Kidney tubule cell (primary cell): ENCODE measurements at regions not wholly inside any gene's neighbourhood (a gene's known extent, or its start where the extent isn't known, plus 50 kb on each side); places are given as distances from the start of the nearest gene placed in this dataset.

Source experiments
- DNase-seq: peaks from one replicate; pipeline ENCODE4 v3.0.0-alpha.2; 2018; ENCODE audit warnings: low spot score

DNA sequence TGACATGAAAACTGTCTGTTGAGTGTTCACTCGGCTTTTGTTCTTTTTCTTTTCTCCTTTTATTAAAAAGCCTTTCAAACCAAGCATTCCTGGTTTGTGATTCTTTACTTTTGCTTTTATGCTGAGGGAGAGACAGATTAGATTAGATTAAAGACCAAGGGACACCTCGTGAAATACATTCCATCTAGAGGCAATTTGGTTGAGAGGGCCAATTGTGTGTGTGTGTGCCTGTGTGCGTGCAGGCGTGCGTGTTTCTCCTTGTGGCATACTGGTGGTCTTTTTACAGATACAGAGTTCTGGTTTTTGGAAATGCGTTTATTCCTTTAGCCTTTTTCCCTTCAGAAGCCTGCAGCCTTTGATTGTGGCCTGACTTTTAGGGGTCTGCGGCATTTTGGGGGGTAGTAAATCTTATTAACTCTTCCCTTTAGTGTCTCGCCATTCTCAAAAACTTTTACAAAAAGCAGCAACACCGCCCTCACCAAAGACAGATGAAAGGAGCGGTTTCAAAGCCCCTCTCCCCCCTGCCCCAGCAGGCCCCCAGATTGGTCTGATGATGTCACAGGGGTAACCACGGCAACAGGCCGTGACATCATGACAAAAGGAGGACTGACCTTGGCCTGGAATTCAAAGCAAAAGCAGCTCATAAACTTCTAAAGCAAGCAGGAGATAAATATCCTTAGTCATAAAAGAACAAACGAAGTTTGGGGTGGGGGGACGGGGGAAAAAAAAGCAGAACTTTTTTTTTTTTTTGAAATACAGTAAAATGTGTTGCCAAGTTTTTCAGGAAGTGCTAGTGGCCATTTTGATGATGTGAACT is 84.1 kb upstream of the TBX3 start:
- no peak for DNase-seq

DNA sequence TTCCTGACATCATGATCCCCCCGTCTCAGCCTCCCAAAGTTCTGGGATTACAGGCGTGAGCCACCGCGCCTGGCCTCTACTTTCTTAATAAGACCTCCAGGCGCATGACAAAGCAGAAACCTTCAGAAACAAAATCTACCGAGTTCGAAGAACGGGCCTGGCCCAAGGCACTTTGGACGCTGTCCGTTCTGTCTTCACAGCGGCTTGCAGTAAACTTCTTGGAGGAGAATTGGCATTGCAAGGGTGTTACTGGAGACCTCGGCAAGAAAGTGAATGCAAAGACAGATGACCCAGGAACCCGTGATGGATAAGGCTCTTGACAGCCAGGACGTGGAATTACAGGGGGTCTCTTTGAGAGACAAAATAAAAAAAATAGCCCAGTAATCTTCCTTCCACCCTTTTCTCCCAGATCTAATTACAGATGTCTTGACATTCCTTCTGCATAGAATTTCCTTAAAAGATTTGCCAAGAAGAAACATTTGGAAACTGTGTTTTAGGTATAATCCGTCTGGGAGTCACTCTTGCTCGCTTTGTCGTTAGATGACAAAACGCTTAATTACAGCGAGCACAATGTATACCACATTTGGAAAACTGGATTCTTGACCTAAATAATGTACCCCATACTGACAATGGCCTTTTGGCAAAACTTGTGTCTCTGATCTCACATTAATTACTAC is 83.2 kb upstream of the TBX3 start:
- no peak for DNase-seq

DNA sequence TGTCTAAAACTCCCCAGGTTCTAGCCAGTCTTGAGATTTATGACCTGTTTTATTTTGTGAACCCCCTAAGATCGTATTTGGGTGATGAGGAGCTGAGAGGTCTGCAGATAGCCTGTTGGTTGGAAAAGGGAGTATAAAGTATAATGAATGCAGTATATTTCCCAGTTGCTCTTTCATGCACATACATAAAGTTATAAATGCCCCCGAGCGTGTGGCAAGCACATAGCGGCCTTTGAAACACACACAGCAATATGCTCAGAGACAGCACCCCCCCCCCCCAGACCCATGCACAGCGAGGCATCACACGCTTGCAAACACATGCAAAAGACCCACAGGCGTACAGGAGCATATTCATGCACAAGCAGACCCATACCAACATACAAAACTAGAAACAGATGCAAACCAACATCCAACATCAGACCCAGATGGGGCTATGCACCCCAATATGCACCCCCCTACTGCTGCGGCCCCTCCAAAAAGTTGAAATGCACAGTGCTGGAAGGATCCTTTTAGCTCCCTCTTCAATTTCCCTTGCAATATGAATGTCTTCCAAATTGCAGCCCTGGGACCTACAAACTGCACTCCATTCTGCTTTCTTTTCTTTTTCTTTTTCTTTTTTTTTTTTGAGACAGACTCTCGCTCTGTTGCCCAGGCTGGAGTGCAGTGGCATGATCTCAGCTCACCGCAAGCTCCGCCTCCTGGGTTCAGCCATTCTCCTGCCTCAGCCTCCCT is 82.2 kb upstream of the TBX3 start:
- DNase-seq, result no peak

DNA sequence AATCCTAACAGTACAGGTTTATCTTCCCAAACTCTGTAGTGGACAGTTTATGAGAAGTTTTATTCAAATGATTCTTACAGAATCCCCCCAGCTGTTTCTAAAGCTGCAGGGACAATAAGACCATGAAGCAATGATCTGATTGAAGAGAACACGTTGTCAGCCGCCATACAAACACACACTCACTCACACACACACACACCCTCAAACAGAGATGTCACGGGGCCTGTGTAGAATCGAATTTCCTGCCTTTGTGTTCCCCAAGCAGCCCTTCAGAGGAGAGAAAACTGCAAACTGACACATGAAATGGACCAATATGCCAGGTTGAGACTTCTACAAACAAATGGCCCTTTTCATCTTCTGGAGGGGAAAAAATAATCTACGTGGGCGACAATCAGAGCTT is 80.5 kb upstream of the TBX3 start:
- no peak for DNase-seq

DNA sequence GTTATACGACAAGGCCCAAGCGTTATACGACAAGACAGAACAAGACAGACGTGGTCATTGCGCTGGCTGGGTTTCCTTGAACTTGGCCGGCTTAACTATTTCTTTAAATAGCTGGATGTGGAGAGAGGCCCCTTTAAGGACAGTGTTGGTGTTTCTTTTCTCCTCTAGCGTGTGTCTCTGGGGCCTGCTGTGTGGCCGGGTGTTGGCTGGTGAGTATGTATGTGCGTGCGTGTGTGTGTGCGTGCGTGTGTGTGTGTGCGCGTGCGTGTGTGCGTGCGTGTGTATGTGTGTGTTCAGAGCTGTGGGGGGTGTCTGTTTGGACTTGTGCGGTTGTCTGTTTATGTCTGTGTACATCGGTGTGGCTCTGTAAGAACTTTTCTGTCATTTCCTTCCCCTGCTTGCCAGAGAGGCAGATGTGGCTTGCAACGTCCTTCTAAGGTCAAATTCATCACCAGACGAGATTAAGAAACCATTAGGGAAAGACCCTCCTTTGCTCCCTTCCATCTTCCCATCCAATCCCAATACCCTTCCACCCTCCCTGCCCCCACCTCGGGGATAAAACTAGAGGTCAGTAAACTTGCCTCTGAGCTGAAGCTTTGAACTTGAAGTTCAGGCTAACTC is 78.6 kb upstream of the TBX3 start:
- no peak for DNase-seq

DNA sequence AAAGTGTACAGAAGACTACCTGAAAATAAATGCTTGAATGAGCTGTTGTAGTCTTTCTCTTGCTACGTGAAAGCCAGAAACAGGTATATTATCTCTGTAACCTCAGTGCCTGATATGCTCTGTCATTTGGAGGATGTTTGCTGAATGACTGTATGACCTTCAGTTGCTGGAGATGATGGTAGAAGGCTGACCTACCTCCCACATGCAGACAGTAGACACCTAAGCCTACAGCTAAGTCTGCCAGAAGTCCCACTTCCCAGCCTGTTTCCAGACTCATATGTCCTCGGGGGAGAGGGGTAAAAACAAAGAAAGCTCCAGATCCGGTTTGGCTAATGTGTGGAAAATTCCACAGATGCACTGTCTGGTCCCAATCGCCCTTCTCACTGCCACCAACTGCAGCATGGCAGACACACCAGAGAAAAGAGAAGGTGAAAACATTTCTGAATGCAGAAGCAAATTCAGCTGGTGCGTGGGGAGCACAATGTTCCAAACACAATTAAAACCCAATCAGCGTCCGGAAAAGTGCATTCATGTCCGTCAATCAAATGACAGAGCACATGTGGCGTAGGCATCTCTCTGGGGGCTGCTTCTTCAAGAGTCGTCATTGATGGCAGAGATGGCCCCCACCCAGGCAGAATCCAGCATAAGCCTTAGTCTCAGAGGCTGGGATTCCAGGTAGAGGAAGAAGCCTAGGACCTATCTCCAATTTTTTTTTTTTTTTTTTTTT is 76.3 kb upstream of the TBX3 start:
- no peak for DNase-seq

DNA sequence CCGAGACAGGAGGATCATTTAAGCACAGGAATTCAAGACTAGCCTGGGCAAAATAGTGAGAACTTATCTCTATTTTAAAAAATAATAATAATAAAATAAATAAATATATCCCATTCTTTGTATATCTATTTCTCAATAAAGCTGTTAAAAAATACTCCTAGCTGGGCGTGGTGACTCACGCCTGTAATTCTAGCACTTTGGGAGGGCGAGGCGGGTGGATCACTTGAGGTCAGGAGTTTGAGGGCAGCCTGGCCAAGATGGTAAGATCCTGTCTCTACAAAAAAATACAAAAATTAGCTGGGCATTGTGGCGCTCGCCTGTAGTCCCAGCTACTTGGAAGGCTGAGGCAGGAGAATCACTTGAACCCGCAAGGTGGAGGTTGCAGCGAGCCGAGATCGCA is 75.7 kb upstream of the TBX3 start:
- no peak for DNase-seq

DNA sequence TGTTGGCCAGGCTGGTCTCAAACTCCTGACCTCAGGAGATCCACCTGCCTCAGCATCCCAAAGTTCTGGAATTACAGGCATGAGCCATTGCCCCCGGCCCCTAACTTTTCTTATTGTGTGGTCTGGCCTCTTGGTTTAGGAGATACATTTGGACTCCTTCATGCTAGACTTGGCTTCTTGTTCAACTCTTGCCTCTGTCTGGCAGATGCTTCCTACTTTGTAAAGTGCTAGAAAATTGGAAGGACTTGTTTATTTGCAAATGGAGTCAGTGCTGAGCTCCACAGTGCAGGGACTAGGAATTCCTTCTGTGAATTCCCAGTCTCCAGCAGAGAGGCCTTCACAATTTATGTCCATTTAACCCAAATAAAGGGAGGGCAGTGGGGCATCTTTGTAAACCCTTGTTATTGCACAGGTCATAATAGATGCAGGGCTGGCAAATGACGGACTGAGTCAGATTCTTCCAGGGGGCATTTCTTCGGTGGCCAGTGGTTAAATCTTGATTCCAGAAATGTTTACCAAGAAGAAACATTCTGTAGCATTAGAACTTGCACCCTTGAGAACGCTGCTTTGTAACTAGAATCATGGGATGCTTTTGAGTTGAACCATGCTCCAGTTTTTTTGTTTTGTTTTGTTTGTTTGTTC is 73.8 kb upstream of the TBX3 start:
- DNase-seq, result no peak

DNA sequence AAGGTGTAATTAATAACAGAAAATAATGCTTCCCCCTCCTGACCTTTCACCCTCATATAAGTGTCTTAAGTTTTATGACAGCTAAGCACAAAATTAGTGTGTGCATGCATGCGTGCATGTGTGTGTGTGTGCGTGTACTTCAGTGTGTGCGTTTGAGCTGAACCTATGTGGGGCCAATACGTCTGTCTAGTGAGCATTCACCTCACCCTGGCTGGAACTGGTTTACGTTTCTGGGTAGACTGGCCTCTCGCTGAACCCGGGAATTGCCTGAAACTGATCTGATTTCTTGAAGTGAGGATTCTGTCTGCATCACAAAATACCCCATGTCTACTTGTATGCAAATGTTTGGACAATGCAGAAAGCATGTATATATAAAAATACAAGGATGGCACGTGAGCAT is 68.2 kb upstream of the TBX3 start:
- no peak for DNase-seq

DNA sequence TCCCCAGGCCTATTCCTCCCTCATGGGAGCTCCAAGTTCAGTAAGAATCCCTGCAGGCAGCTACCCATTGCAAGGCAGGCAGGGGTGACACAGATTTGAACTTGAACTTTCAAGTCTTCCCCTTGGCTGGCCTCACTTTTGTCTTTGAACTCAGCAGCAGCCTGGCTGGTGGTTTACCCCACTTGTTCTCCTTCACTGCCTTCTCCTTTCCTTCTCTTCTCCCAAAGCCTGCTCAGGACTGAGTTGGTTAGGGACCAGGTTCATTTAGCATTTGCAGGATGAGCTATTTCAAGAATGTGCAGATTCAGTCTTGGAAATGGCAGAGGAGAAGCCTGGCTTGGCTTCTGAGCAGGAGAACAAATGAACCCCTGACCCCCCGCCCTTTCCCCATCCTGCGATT is 67.7 kb upstream of the TBX3 start:
- DNase-seq, result no peak

DNA sequence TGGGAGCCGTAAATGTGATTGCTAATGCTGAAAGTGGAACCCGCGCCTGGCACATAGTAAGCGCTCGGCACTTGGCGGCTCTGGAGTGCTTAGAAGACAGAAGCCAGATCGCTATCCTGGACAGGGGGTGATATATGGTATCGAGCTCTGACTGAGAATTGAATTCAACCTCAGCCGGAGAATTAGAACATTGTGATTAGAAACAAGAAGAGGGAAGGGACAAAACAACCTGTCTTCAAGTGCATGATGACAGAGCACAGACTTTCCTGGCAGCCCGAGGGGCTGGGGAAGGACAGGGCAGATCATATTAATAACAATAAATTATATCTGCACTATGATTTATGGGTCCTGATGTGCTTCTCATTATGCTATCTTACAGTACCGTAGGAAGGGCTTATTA is 66.9 kb upstream of the TBX3 start:
- DNase-seq, result no peak

DNA sequence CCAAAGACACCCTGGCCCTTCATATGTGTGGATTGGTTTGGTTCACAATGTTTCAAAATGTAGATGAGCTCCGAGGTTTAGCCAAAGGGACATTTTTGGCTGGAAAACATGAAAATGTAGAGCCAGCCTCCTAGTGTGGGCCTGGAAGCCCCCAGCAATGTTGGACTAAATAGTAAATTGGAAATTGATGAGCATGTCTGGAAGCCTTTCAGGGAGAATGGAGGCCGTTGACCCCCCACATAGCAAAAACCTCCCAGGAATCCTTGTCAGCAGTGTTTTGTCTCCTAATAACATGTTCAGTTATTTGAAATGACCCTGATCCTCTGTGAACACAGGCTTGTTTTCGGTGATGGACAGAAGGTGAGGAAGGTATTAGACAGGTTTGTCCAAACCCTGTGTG is 65.1 kb upstream of the TBX3 start:
- no peak for DNase-seq

DNA sequence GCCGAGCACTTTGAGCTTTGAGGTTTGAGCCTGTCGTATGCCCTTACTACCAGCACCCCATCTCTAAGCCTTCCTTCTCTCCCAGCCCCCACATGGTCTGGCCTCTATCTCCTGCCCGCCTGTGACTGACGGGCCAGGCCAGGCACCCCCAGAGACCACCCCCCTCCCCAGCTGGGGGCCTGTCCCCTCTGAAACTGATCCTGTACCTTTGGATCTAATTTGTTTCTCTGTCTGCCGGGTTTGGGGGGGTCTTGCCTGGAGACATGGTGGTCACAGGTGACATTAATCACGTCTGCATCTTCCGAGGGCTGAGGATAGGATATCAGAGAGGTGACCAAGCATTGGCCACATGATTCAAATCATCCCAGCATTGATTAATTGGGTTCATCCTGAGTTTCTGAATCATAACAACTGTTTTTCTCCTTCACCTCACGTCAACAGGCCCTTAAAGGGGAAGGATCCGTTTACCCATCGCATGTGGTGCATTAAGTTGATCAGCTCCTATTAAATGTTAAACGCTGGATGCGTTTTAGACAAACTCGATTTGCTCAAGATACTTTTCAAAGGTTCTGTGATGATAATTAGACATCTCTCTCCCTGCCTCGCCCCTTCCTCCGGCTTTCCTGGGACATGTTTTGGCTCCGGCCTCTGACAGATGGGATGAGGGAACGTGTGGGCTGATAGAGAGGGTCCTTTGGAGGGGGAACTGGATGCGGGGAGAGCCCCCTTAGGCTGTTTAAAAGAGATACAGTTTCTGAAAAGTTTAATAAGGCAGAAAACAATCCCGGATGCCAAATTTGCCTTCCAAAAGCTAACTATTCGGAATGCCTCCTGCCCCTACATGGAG is 63.3 kb upstream of the TBX3 start:
- DNase-seq, result no peak

DNA sequence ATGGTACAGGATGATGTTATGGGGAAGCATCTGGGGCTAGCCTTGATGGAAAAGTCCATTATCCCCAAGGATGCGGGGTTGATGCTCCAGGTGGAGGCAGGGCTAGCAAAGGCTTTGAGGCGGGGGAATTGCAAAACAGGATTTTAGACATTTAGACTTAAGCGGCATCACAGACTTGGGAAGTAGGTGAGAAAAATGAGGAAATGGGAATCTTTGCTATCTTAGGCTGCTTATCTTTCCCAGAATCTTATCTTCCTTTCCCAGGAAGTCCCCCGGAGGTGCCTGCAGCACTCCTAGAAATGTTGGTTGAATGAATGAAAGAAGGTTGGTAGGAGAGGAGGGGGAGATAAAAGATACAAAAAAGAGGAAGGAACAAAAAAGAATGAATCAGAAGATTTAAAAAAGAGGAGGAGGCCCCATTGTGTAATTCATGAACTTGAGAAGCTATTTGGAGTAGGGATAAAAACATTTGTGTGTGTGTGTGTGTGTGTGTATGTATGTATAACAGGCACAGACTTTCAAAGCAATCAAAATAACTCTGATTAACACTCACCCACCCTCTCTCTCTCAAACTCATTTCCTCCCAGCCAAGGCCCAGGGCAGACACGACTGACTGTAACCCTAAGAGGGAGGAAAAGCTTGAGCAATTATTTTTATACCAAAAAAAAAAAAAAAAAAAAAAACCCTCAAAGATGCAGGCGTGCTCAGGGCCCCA is 62.5 kb upstream of the TBX3 start:
- no peak for DNase-seq

DNA sequence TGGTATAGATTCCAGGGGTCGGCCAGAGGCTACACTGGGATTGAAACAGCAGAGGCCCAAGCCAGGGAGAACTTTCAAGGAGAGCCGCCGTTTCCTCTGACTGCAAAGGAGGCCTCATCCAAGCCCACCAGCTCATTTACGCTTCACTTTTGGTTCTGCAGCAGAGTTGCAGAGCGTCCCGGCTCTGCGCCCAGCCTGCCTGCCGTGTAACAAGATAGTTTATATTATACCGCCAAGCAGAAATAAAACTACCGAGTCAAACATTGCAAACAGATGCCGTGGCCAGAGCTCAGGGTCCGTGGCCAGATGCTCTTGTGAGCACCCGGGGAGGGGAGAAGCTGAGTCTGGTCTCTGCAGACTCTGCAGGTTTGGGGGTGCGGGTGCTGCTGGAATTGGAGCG is 60.7 kb upstream of the TBX3 start:
- DNase-seq, result no peak

DNA sequence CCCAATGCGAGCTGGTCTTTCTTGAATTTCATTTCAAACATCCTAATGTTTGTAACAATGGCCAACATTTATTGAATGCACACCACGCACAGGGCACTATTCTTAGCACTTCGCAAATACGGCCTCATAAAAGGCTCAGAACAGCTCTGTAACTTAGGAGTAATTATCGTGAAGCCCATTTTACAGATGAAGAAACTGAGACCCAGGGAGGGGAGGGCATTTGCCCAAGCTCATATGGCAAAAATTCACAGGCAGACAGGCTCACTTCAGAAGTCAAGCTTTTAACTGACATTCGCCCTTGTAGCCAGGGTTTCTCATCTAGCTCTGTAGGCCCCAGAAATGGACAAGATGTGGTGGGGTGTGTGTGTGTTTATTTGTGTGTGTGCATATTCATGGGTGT is 60.3 kb upstream of the TBX3 start:
- no peak for DNase-seq

DNA sequence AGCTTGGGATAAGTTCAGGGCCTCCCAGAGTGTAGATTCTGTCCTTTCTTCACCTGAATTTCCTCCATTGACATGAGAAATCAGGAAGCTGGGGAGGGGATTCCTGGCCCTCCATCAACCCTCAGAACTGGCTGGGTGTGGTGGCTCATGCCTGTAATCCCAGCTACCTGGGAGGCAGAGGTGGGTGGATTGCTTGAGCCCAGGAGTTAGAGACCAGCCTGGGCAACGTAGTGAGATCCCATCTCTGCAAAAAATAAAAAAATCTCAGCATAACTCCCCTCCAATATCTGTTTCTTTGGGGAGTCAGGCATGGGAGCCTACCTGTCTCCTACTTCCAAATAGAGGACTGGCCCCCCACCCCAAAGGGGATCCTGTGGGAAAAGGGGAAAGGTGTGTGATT is 59.8 kb upstream of the TBX3 start:
- DNase-seq, result no peak

DNA sequence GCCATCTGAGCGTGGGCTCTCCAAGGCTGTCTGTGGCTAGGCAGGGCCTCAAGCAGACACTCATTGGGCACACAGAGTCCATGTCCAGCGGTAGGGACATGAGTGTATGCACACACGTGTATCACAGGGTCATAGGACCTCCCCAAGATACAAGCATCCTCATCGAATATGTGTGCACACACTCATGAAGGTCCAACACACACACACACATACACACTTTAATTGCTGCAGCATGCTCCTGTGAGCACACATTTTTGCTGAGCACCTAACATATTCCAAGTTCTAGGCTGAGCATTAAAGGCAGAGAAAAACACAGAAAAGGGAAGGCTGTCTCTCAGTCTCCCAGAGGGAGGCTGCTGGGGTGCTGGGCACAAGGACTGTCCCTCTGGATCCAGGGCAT is 59.3 kb upstream of the TBX3 start:
- DNase-seq, result no peak

DNA sequence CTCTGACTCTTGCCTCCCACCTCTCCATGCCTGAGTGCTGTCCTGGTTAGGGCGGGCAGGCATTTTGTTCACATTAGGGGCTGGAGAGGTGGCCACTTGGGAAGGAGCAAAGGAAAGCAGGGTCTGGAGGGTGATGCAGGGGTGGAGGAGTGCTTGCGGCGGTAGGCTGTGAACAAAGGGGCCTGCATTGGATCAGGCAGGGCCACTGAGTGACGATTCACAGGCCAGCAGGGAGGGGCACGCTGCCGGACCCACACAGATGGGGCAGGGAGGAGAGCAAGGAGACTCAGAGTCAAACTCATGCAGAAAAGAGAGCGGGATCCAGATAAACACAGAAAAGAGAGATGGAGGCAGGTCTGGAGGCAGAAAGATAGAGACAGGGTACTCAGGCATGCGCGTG is 58.4 kb upstream of the TBX3 start:
- DNase-seq, result no peak

DNA sequence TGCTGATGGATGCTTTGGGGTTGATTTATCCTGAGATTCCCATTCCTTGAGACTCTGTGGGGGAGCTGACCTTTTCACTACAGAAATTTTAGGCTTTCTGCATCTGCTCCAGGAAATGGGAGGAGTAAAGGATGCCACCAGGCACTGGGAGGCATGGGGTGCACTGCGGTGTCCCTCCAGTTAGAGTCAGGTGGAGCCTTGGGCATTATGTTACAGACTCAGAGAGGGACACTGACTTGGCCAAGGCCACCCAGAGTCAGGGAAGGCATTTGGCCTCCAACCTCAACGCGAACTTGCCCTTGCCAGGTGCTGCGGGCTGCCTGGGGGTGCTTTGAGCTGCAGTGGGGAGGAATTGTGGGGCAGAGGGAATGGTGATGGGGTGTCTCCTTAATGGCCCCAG is 58.0 kb upstream of the TBX3 start:
- DNase-seq, result no peak
